GM21447 (cell line): ENCODE measurements at regions not wholly inside any gene's neighbourhood (a gene's known extent, or its start where the extent isn't known, plus 50 kb on each side); places are given as distances from the start of the nearest gene placed in this dataset.
"Not testable (repeated sequence)": the region's sequence is repeated elsewhere in the genome, so short reads cannot be mapped to it uniquely, and the experiment has no call there.

Source experiments
- ATAC-seq: cut with Tn5 transposase; IDR thresholded peaks from one replicate; pipeline ENCODE4 v1.9.1; 2021; ENCODE audit not compliant: unreplicated experiment

DNA sequence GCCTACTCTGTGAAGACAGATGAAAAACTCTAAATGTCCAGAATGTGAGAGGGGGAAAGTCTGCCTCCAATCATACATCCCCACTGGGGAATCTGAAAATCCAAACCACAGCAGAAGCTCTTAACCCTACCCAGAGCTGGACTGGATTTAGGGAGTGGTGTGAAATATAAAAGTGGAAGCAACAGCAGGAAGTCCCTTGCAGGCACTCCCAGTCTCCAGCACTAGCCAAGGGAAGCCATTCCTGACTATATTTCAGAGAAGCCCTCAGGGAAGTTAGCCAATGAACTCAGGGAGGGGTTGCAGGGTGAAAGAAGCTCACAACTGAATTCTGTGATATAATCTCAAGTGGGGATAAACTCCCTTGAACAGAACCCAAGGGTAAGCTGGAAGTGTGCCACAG lies 51.5 kb downstream of the CRPPA start:
- no peak for ATAC-seq

- not testable (repeated sequence) for ATAC-seq
Observed at GRCh38 chr7:16369309-16369708, 52.0 kb downstream of the CRPPA start.

- no peak for ATAC-seq
Observed at GRCh38 chr7:16368885-16369284, 52.5 kb downstream of the CRPPA start.

GRCh38 chr7:16367115-16367514 lies 54.2 kb downstream of the CRPPA start:
- no peak for ATAC-seq

DNA sequence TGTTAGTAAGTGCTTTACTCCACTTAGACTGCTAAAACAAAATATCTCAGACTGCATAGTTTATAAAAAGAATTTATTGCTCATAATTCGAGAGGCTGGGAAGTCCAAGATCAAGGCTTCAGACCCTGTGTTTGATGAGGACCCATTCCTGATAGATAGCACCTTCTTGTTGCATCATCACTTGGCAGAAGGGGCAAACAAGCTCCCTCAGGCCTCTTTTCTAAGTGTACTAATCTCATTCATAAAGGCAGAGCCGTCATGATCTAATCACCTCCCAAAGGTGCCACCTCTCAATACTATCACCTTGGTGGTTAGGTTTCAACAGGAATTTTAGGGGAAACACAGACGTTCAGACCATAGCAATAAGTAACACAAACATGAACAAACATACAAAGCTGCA lies 55.4 kb downstream of the CRPPA start:
- ATAC-seq, result no peak

DNA sequence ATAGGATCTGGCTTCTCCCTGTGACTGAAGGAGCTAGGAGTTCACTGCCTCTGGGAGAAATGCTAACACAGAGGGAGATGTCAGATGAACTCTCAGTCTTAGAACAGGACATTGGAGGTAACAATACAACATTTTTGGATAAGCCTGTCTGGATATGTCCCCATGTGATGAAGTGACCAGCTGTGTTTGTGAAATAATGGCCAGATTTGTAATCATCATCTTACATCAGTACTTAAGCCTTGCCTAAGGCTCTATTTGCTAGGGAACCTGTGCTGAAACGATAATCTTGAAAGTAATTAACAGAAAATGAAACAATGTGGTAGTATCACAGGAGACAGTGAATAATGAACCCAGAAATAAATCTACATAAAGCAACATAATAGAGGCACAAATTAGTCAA lies 56.2 kb downstream of the CRPPA start:
- no peak for ATAC-seq

GRCh38 chr7:16359216-16359615 lies 62.1 kb downstream of the CRPPA start:
- ATAC-seq, result no peak

DNA sequence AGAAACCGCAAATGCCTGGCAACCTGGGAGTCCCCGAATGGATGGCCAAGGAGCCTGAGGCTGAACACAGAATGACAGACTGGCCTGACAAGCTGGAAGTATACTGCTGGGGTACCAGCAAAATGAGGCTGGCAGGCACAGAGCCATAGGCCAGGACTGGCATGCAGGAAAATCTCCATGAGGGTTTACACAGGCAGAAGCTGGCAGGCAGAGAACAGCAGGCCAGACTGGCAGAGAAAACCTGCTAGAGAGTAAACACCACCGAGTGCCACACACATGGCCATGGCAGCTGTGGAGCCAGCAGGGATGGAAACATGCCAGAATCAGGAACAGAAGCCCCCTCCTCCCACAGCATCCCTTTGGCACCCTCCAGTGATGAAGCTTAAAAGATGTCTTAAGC lies 63.4 kb downstream of the CRPPA start:
- no peak for ATAC-seq

DNA sequence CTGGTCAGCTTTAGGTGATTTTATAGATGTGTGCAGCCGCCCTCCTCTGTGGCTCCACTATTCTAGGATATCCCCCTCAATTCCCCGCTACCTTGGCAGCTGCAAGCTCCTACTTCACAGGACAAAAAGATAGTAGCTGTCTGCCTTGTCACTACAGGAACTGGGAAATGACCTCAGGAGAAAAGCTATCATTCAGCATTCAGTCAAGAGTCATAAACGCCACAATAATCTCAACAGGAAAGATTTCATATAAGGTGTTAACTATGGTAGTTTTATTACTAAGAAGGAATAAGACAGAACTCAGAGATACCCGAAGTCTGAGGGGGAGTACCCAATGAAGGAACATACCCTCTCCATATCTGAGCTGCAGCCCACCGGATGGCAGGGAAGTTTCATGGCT lies 63.9 kb downstream of the CRPPA start:
- no peak for ATAC-seq

DNA sequence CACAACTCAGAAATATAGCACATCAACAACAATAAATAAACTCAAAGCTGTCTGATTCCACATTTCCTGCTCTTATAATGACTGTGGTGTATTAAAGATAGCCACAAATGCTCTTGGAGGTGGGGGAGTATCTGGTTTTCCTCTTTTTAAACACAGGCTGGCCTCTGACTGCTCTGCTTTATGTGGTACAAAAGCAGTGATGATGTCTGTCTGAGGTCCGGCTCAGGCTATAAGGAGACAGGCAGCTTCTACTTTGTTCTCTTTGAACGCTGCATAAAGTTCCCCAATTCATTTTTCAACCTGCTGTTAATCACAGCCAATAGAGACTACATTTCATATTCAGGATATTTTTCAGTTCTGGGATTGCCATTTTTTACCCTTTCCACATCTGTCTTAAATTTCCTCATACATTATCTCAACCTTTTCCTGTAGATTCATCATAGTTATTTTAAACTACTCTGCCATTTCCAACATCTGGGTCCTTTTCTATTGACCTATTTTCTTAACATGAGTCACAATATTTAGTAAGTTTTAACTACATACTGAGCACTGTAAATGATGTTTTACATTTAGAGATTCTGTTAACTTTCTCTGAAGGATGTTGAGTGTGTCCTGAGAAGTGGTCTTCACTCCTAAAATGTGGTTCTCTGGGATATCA lies 64.9 kb downstream of the CRPPA start:
- no peak for ATAC-seq

DNA sequence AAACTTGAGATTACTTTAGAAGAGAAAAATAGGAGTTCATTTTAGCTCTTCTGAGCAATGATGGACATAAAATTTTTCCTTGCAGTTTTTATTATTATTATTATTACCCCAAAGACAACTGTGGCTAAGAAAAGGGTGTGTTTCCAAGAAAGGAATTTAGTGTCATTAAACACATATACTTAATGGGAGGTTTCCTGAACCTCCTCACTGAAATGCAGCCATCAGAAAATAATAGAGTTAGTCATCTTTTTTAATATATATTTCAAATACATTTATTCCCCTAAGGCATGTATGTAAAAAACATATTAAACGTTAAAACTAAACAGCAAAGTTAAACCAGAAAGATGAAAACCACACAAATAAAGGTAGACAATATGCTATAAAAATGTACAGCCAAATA lies 66.8 kb downstream of the CRPPA start:
- no peak for ATAC-seq

- no peak for ATAC-seq
Observed at GRCh38 chr7:16353226-16353625, 68.1 kb downstream of the CRPPA start.

- ATAC-seq, result peak; percentile 75
Observed at GRCh38 chr7:16350634-16351033, 70.7 kb downstream of the CRPPA start.

- no peak for ATAC-seq
Observed at GRCh38 chr7:16348251-16348650, 73.1 kb downstream of the CRPPA start.

GRCh38 chr7:16347827-16348192 lies 73.5 kb downstream of the CRPPA start:
- ATAC-seq, result no peak

GRCh38 chr7:16347066-16347826 lies 74.1 kb downstream of the CRPPA start:
- no peak for ATAC-seq

DNA sequence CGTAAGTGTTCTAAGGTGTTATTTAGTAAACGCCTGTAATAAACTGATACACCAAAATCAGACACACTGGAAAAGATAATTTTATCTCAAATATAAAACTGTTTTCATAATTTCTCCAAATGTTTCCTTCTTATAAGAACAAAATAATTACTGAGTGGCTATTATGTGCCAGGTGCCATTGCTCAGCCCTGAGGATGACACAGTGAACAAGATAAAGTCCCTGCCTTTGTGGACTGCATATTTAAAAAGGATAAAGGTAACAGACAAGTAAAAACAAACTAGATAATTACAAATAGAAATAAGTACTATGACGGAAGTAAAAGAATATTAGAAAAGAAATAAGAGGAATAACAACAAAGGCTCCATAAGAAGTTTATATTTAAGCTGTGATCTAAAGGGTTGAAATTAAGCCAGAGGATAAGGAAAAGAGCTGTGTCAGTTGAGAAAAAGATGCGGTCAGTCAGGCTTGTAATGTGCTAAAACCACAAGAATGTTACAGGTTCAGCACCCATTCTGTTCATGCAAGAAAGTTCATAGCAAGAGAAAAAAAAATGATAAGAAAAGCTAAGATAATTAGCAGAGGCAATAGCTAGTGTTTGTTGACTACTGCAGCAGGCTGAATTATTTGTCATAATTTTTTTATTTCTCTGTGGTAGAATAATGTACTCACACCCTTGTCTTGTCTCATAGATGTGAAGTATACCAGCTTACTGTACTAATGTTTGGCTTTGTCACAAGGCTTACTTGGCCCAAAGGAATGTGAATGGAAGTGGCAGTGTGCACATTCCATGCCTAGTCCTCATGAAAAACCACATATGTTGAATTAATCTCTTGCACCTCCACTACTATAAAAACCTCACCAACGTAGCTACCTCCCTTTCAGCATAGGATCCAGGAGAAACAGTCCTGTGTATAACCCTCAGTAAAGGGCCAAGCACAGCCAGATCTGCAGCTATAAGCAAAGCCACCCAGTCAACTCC lies 75.1 kb downstream of the CRPPA start:
- peak; percentile 75 for ATAC-seq

- ATAC-seq, result no peak
Observed at GRCh38 chr7:16344927-16345326, 76.4 kb downstream of the CRPPA start.

DNA sequence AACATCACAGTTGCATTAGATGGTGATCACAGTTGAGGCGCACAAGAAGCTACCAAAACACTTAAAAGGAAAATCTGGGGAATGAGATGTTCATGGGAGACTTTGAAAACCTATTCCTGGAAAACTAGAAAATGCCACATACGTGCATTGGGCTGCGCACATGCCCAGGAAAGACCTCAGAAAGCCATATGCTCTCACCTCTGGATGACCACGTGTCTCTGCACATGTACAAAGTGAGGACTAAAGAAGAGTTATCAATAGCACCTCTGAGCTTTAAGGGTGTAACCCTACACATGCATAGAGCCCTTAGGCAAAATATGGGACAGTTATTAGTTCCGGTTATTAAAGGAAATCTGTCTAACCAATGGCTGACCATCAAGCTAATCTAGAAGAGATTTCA lies 77.7 kb downstream of the CRPPA start:
- no peak for ATAC-seq

- no peak for ATAC-seq
Observed at GRCh38 chr7:16338065-16338464, 83.3 kb downstream of the CRPPA start.

DNA sequence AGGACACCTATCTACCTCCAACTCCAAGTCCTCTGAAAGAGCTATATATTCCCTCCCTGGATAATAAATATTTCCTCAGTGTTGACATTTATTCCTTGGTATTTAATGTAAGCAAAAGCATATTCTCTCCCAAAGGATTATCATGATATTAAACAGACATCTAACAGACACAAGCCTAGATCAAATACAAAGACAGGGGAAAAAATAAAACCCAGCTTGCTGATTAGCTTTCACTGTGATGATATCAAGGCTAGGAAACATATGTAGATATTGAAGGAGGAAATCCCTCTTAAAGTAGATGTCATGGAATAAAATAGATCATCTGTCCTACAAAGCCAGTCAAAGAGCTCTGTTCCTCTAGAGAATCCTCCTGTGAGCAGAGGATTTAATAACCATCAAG lies 95.2 kb downstream of the CRPPA start:
- no peak for ATAC-seq

GRCh38 chr7:16323313-16323712 lies 98.0 kb downstream of the CRPPA start:
- no peak for ATAC-seq
